GM12878 (cell line): ENCODE measurements at regions not wholly inside any gene's neighbourhood (a gene's known extent, or its start where the extent isn't known, plus 50 kb on each side); places are given as distances from the start of the nearest gene placed in this dataset.

Experiments used
- ATF2 ChIP-seq: IDR thresholded peaks from 2 replicates; pipeline ENCODE4 v1.6.1; 2012; ENCODE audit warnings: low read length, inconsistent platforms
- ATF7 ChIP-seq: fragments of 450-650 bp; IDR thresholded peaks from 2 replicates; pipeline ENCODE4 v1.6.1; 2016; ENCODE audit warnings: low read depth, mild to moderate bottlenecking
- BACH1 ChIP-seq: fragments of 450-650 bp; IDR thresholded peaks from 2 replicates; pipeline ENCODE4 v1.6.1; 2017; ENCODE audit warnings: mild to moderate bottlenecking, borderline replicate concordance
- BHLHE40 ChIP-seq, 2 experiments: fragments of 450-650 bp in 1 of 2; IDR thresholded peaks; 2 replicates each; pipeline ENCODE4 v1.6.1; 2011 to 2017; ENCODE audit warnings: low read depth in 2 of 2, borderline replicate concordance in 1 of 2, improper control_type of control experiment in 1 of 2, low read length in 1 of 2, mild to moderate bottlenecking in 1 of 2
- BMI1 ChIP-seq: fragments of 450-650 bp; IDR thresholded peaks from 2 replicates; pipeline ENCODE4 v1.6.1; 2016; ENCODE audit warnings: mild to moderate bottlenecking, moderate library complexity, borderline replicate concordance
- E2F4 ChIP-seq: IDR thresholded peaks from 2 replicates; pipeline ENCODE4 v1.6.1; 2012; ENCODE audit warnings: low read depth, low read length, improper control_type of control experiment
- FOXM1 ChIP-seq: IDR thresholded peaks from 2 replicates; pipeline ENCODE4 v1.6.1; 2012; ENCODE audit warnings: low read depth, mild to moderate bottlenecking, inconsistent platforms, low read length, moderate library complexity
- GATAD2B ChIP-seq: fragments of 450-650 bp; conservative IDR thresholded peaks from 2 replicates; pipeline ENCODE4 v1.6.1; 2017; ENCODE audit warnings: low read depth, mild to moderate bottlenecking, moderate library complexity
- HDAC2 ChIP-seq: fragments of 200-600 bp; sonication (generic); IDR thresholded peaks from 2 replicates; pipeline ENCODE4 v1.6.1; 2017
- IRF4 ChIP-seq: IDR thresholded peaks from 2 replicates; pipeline ENCODE4 v1.6.1; 2011; ENCODE audit warnings: low read depth, low read length
- JUNB ChIP-seq: IDR thresholded peaks from 2 replicates; pipeline ENCODE4 v1.6.1; 2016; ENCODE audit warnings: antibody characterized with exemption, mild to moderate bottlenecking
- JUND ChIP-seq: IDR thresholded peaks from 2 replicates; pipeline ENCODE4 v1.6.1; 2012; ENCODE audit warnings: low read depth, mild to moderate bottlenecking, low read length, improper control_type of control experiment, moderate library complexity
- MTA2 ChIP-seq: fragments of 450-650 bp; IDR thresholded peaks from 2 replicates; pipeline ENCODE4 v1.6.1; 2016; ENCODE audit warnings: low read depth, mild to moderate bottlenecking, moderate library complexity
- NFIC ChIP-seq: IDR thresholded peaks from 2 replicates; pipeline ENCODE4 v1.6.1; 2012; ENCODE audit warnings: low read depth, mild to moderate bottlenecking, inconsistent platforms, low read length, moderate library complexity
- NR2F1 ChIP-seq: fragments of 450-650 bp; conservative IDR thresholded peaks from 2 replicates; pipeline ENCODE4 v1.6.1; 2017; ENCODE audit warnings: mild to moderate bottlenecking
- RUNX3 ChIP-seq: IDR thresholded peaks from 2 replicates; pipeline ENCODE4 v1.6.1; 2012; ENCODE audit warnings: low read length, inconsistent platforms
- SKIL ChIP-seq: fragments of 450-650 bp; IDR thresholded peaks from 2 replicates; pipeline ENCODE4 v1.6.1; 2017; ENCODE audit warnings: mild to moderate bottlenecking, low read depth, inconsistent platforms; ENCODE audit not compliant: poor library complexity, severe bottlenecking
- SMAD1 ChIP-seq: fragments of 450-650 bp; IDR thresholded peaks from 2 replicates; pipeline ENCODE4 v1.6.1; 2018; ENCODE audit warnings: mild to moderate bottlenecking, low read depth; ENCODE audit not compliant: partially characterized antibody
- ZNF217 ChIP-seq: fragments of 450-650 bp; IDR thresholded peaks from 2 replicates; pipeline ENCODE4 v1.6.1; 2017; ENCODE audit warnings: antibody characterized with exemption, mild to moderate bottlenecking
- ZNF24 ChIP-seq: fragments of 450-650 bp; IDR thresholded peaks from 2 replicates; pipeline ENCODE4 v1.6.1; 2017; ENCODE audit warnings: antibody characterized with exemption, mild to moderate bottlenecking
- ZNF274 ChIP-seq: IDR thresholded peaks from one replicate; pipeline ENCODE4 v1.8.0; 2011; ENCODE audit not compliant: insufficient read length, insufficient read depth
- TF ChIP-seq, protein P1 (sequence below): fragments of 450-650 bp; IDR thresholded peaks from 2 replicates; pipeline ENCODE4 v1.6.1; 2017; ENCODE audit warnings: low read depth, mild to moderate bottlenecking, moderate library complexity

DNA sequence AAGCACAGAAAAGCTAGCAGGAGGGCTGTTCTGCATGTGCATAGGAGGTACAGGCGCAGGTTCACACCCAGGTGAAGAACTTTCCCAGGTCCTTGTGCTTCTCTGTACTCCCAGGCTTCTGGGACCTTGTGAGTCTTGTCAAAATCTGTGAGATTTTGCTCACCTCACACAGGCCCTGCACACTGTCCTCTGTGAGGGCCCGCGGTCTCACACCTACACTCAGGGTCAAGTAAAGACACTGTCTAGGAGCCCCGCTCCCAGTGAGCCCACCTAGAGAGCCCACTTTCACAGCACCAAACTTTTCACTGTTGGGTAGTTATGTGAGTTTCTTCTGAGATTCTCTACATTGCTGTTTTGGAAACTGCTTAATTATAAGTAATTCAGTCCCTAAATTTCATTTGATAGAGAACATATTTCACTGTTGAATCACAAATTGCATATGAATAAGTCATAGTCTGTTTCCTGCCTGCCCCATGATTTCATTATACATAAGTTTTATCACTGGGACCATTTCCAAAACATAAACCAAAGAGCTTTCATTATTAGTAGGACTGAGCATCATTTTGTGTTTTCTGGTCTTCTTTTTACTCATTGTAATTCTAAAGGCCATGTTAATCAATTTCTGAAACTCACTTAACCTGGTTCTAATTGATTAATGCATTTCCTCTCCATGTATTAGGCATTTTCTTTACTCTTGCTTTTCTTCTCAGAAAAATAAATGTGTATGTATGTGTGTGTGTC lies 234.2 kb upstream of the SPOPL start (continued):
- TF ChIP-seq NR2F1 (peak; percentile 76), ATF2 (peak; percentile 83), GATAD2B (0 out of 2 replicates have a peak, but pooled peaks have one; percentile 4), E2F4 (no peak), JUNB (peak; percentile 97), BHLHE40 (IDR thresholded peaks at IDR 0.05; ENCODE audit: borderline replicate concordance in 1 of 2, low read depth in 2 of 2, low read length in 1 of 2) (peak in 1 of 2 experiments; percentile 16; a peak in 1 of 4 replicates), BMI1 (peak; percentile 78), HDAC2 (no peak), SMAD1 (peak; percentile 91), SKIL (peak; percentile 50), RUNX3 (peak; percentile 84), MTA2 (peak; percentile 99), FOXM1 (peak; percentile 19; the same call in 1 of the 2 replicates), ZNF274 (no peak), BACH1 (peak; percentile 75), IRF4 (peak; percentile 80), NFIC (peak; percentile 77; the same call in 1 of the 2 replicates), JUND (peak; percentile 78), ATF7 (peak; percentile 80), ZNF24 (peak; percentile 78; the same call in 1 of the 2 replicates), ZNF217 (peak; percentile 97)
- TF ChIP-seq, protein P1, sequence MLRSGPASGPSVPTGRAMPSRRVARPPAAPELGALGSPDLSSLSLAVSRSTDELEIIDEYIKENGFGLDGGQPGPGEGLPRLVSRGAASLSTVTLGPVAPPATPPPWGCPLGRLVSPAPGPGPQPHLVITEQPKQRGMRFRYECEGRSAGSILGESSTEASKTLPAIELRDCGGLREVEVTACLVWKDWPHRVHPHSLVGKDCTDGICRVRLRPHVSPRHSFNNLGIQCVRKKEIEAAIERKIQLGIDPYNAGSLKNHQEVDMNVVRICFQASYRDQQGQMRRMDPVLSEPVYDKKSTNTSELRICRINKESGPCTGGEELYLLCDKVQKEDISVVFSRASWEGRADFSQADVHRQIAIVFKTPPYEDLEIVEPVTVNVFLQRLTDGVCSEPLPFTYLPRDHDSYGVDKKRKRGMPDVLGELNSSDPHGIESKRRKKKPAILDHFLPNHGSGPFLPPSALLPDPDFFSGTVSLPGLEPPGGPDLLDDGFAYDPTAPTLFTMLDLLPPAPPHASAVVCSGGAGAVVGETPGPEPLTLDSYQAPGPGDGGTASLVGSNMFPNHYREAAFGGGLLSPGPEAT = peak; percentile 82
